Muscle of leg (tissue), 3 donors: ENCODE measurements at regions not wholly inside any gene's neighbourhood (a gene's known extent, or its start where the extent isn't known, plus 50 kb on each side); places are given as distances from the start of the nearest gene placed in this dataset.

Experiments used
- DNase-seq: peaks from one replicate; pipeline ENCODE4 v3.0.0; 2013
- H3K27ac ChIP-seq: one replicate; pipeline ENCODE4 v1.5.1; 2013; ENCODE audit warnings: mild to moderate bottlenecking, low read length, control low read depth
- H3K27me3 ChIP-seq: one replicate; pipeline ENCODE4 v1.6.1; 2013; ENCODE audit warnings: low read length; ENCODE audit not compliant: control insufficient read depth, insufficient read depth
- H3K36me3 ChIP-seq: one replicate; pipeline ENCODE4 v1.6.1; 2013; ENCODE audit warnings: low read length; ENCODE audit not compliant: control insufficient read depth, insufficient read depth
- H3K4me1 ChIP-seq: one replicate; pipeline ENCODE4 v1.6.1; 2013; ENCODE audit warnings: low read length; ENCODE audit not compliant: control insufficient read depth, insufficient read depth
- H3K4me3 ChIP-seq: one replicate; pipeline ENCODE4 v1.5.1; 2013; ENCODE audit warnings: low read length, control low read depth
- H3K9me3 ChIP-seq: replicated peaks from 2 replicates; pipeline ENCODE4 v1.6.1; 2013; ENCODE audit warnings: low read depth, low read length; ENCODE audit not compliant: control insufficient read depth
- WGBS: methylation state at CpG from one replicate; pipeline ENCODE4 v1.1.5; 2013; ENCODE audit warnings: missing lambda C conversion rate; ENCODE audit not compliant: insufficient coverage; 5-methylcytosine and 5-hydroxymethylcytosine counted together

DNA sequence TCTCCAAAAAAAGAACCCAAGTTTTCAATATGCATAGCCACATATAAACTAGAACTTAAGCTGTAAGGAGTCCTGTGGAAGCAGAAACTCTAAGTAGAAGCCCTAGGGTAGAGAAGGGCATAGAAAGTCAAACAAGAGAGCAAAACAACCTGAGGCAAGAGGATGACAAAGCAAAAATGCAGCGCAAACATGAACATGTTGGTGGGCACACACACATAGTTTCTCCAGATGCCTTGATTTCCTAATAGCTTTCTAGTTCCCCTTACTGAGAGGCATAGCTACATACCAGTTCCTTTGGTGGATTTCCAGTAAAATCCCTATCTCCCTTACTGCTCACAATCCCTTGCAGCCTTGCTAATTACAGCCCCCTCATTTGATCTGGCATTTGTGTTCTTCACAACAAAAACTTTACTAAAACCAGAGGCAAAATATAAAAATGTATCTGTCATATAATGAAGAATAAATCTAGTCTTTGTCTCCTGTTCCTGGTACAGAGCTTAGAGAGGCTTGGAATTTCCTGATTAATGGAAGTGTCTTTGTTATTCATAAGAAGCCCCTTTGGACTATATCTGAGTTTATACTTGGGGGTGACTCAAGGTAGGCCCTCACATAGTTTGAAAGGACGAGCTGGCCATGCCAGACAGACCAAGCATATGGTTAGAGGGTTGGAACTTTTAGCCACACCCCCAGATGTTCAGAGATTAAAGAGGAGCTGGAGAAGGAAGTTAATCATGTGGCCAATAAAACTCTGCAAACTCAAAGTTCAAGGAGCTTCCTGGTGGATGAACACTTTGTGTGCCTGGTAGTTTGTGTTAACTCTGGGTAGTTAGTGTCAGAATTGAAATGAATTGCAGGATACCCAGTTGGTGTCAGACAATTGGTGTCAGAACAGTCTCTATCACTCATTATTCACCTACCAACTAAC lies 52.7 kb upstream of the ZCCHC13 start:
- Histone ChIP-seq H3K4me1 (no peaks in the 10 kb centered on the region), H3K4me3 (no peak overlapping the region), H3K9me3 (no peaks in the 10 kb centered on the region), H3K27me3 (peaks cover 25% of the 10 kb centered on the region), H3K36me3 (peaks cover 10% of the 10 kb centered on the region), H3K27ac (no peak overlapping the region)
- 50% methylated on average over 1 of the region's 2 CpGs for WGBS
- DNase-seq: peak; percentile 24

GRCh38 chrX:74250574-74250973 lies 53.4 kb upstream of the ZCCHC13 start:
- no peak overlapping the region for H3K27ac ChIP-seq
- H3K4me3 ChIP-seq: no peak overlapping the region
- H3K27me3 ChIP-seq: peaks cover 21% of the 10 kb centered on the region

DNA sequence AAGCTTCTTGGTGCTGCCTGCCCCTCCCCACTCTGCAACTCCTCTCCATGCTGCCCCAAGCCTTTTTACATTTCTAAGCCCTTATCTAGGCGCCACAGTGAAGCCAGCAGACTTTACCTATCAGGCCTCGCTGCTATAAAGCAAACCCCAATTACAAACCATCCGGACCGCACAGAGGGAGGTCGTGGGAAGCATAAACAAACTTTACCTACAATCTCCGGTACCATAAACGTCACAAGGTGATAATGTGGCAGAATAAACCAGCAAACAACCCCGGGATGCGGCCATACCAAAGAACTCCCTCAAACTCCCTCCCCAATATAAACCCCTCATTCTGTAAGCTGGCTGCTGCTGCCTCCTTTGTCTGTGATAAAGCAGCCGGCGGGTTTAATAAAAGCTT lies 54.0 kb upstream of the ZCCHC13 start:
- no peaks in the 10 kb centered on the region for H3K4me1 ChIP-seq
- H3K9me3 ChIP-seq: no peaks in the 10 kb centered on the region
- H3K36me3 ChIP-seq: peaks cover 2% of the 10 kb centered on the region
- no peak overlapping the region for H3K27ac ChIP-seq
- no peak overlapping the region for H3K4me3 ChIP-seq
- H3K27me3 ChIP-seq: peaks cover 21% of the 10 kb centered on the region
- no peak for DNase-seq
- 38% methylated on average over 7 of the region's 11 CpGs for WGBS

More at GRCh38 chrX:74250574-74250973, 53.4 kb upstream of the ZCCHC13 start:
- no peaks in the 10 kb centered on the region for H3K9me3 ChIP-seq
- peaks cover 3% of the 10 kb centered on the region for H3K36me3 ChIP-seq
- no CpG with 5 or more reads among the region's 2 CpGs for WGBS
- no peak for DNase-seq
- no peaks in the 10 kb centered on the region for H3K4me1 ChIP-seq

DNA sequence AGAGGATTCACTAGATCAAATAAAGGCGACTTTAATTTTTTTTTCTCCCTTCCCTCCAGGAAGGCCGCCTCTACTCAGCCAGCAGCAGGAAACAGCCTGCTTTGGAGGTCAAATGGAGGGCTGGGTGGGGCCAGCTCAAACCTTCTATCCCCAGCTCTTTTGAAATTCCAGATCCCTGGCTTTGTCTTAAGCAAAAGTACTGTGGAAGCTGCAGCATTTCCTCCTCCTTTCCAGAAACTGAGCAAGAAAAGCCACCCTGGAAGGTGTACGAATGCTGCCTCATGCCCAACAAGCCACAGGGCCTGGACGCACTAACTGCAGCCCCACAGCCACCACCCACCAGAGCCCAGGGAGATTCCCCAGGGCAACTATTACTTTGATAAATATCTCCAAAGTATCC lies 55.1 kb upstream of the ZCCHC13 start:
- no peak overlapping the region for H3K4me3 ChIP-seq
- no peaks in the 10 kb centered on the region for H3K4me1 ChIP-seq
- WGBS: no CpG with 5 or more reads among the region's 4 CpGs
- peak; percentile 40 for DNase-seq
- no peaks in the 10 kb centered on the region for H3K9me3 ChIP-seq
- peaks cover 2% of the 10 kb centered on the region for H3K36me3 ChIP-seq
- H3K27me3 ChIP-seq: peaks cover 22% of the 10 kb centered on the region
- no peak overlapping the region for H3K27ac ChIP-seq

DNA sequence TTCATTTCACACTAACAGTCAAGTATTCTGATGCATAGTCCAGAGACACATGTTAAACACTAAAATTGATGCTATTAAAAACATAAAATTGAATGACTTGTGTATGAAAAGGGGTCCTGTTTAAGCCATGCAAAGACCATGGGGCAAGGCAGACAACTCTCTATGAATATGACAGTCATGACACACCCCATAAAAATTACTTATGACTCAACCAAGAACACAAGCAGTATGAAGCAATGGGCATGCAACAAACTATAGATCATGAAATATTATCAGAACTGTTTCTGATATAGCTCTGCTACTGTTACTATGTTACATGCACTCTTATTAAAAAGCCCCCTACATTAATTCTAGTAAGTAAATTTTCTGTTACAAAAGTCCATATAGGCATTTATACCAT lies 57.5 kb upstream of the ZCCHC13 start:
- no peak for DNase-seq
- Histone ChIP-seq H3K4me1 (no peaks in the 10 kb centered on the region), H3K27me3 (peaks cover 27% of the 10 kb centered on the region), H3K9me3 (no peaks in the 10 kb centered on the region), H3K4me3 (no peak overlapping the region), H3K27ac (no peak overlapping the region), H3K36me3 (peaks cover 5% of the 10 kb centered on the region)

DNA sequence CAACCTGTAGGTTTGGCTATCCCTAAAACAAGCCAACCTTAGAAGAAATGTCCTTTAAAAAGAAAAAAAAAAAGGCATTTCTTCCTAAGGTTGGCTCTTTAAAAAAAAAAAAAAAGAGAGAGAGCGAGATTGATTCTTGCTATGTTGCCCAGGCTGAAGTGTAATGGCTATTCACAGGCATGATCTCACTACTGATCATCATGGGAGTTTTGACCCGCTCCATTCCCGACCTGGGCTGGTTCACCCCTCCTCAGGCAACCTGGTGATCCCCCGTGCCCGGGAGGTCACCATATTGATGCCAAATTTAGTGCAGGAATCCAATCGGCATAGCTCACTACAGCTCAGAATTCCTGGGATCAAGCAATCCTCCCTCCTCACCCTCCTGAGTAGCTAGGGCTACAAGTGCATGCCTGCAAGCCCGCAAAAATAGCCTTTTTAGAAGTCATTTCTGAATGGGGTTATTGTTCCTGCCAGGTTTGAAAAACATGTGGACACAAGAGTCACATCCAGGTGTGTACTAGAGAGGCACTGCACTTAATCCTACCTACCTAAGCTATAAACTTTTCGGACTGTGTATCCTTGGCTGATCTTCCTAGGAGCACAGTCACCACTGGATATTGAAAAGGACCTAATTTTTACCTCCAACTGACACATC lies 61.4 kb upstream of the ZCCHC13 start:
- WGBS: 66% methylated on average over 6 of the region's 8 CpGs
- H3K27me3 ChIP-seq: peaks cover 8% of the 10 kb centered on the region
- H3K4me3 ChIP-seq: no peak overlapping the region
- H3K4me1 ChIP-seq: no peaks in the 10 kb centered on the region
- H3K9me3 ChIP-seq: no peaks in the 10 kb centered on the region
- H3K27ac ChIP-seq: no peak overlapping the region
- H3K36me3 ChIP-seq: peaks cover 7% of the 10 kb centered on the region
- no peak for DNase-seq

DNA sequence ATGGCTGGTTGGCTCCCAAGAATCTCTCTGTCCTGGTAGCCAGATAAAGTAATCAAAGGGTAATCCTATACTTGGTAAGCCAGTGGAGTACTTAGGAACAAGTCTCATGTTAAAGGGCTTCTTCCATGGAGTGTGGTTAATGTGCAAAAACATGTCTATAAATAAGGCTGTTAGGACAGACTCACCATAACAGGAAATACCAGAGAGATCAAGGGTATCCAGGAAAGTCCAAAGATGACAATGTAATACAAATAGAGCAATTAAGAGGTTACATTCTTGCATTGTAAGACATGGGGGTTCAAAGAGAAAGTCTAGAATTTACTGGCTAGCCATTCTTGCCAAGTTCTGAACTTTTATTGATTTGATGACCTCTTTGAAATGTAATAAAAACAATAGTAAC lies 61.9 kb upstream of the ZCCHC13 start:
- H3K4me3 ChIP-seq: no peak overlapping the region
- H3K36me3 ChIP-seq: peaks cover 7% of the 10 kb centered on the region
- H3K9me3 ChIP-seq: no peaks in the 10 kb centered on the region
- no peak overlapping the region for H3K27ac ChIP-seq
- peaks cover 8% of the 10 kb centered on the region for H3K27me3 ChIP-seq
- no peaks in the 10 kb centered on the region for H3K4me1 ChIP-seq
- DNase-seq: no peak

GRCh38 chrX:74238771-74239170 lies 65.2 kb upstream of the ZCCHC13 start:
- DNase-seq: no peak
- Histone ChIP-seq H3K36me3 (peaks cover 7% of the 10 kb centered on the region), H3K27ac (no peak overlapping the region), H3K4me3 (no peak overlapping the region), H3K9me3 (no peaks in the 10 kb centered on the region), H3K27me3 (peaks cover 9% of the 10 kb centered on the region), H3K4me1 (no peaks in the 10 kb centered on the region)
- no CpG with 5 or more reads among the region's 1 CpG for WGBS

GRCh38 chrX:74234818-74235217 lies 69.2 kb upstream of the ZCCHC13 start:
- no peak overlapping the region for H3K4me3 ChIP-seq
- no peak for DNase-seq
- no peaks in the 10 kb centered on the region for H3K9me3 ChIP-seq
- H3K4me1 ChIP-seq: no peaks in the 10 kb centered on the region
- WGBS: no CpG with 5 or more reads among the region's 2 CpGs
- no peaks in the 10 kb centered on the region for H3K36me3 ChIP-seq
- H3K27me3 ChIP-seq: peaks cover 3% of the 10 kb centered on the region
- H3K27ac ChIP-seq: no peak overlapping the region

DNA sequence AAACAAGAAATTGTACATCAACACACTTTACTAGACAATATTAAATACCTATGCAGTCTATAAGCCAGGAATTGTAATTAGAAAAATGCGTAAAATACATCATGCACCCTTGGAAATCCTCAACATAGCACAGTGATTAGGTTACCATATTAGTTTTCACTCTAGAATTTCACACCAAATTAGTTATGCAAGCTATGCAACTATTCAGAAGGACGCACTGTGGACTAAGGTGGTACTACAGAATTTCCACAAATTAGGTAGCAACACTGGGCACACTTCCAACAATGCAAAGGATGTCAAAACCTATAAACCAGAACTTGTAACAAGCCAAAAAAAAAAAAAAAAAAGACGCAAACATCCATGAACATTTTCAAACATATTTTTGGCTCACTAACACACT lies 71.1 kb upstream of the ZCCHC13 start:
- peak; percentile 40 for DNase-seq
- Histone ChIP-seq H3K27me3 (peaks cover 5% of the 10 kb centered on the region), H3K4me1 (no peaks in the 10 kb centered on the region), H3K4me3 (no peak overlapping the region), H3K9me3 (no peaks in the 10 kb centered on the region), H3K36me3 (no peaks in the 10 kb centered on the region), H3K27ac (no peak overlapping the region)
- no CpG with 5 or more reads among the region's 3 CpGs for WGBS
